T-helper 2 cell treated with Interferon-gamma antibody and Interleukin-4, amounts not matched to agents 5 μg/mL and 100 μg/mL, for 36 hours (primary cell): ENCODE measurements at regions not wholly inside any gene's neighbourhood (a gene's known extent, or its start where the extent isn't known, plus 50 kb on each side); places are given as distances from the start of the nearest gene placed in this dataset.

Experiments used
- DNase-seq: peaks from one replicate; pipeline ENCODE4 v3.0.0; 2021; ENCODE audit warnings: low spot score
- H3K27ac Mint-ChIP-seq: one replicate; pipeline ENCODE4 v1.8.0; 2021; ENCODE audit warnings: mild to moderate bottlenecking, mixed read lengths
- H3K27me3 Mint-ChIP-seq: one replicate; pipeline ENCODE4 v1.8.0; 2021; ENCODE audit warnings: low read depth, mixed read lengths
- H3K36me3 Mint-ChIP-seq: one replicate; pipeline ENCODE4 v1.8.0; 2021; ENCODE audit warnings: low read depth, mixed read lengths
- H3K4me1 Mint-ChIP-seq: one replicate; pipeline ENCODE4 v1.8.0; 2021; ENCODE audit warnings: low read depth, mixed read lengths
- H3K4me3 Mint-ChIP-seq: one replicate; pipeline ENCODE4 v1.8.0; 2022; ENCODE audit warnings: mild to moderate bottlenecking, moderate library complexity, mixed read lengths
- H3K9me3 Mint-ChIP-seq: one replicate; pipeline ENCODE4 v1.8.0; 2021; ENCODE audit warnings: mixed read lengths

DNA sequence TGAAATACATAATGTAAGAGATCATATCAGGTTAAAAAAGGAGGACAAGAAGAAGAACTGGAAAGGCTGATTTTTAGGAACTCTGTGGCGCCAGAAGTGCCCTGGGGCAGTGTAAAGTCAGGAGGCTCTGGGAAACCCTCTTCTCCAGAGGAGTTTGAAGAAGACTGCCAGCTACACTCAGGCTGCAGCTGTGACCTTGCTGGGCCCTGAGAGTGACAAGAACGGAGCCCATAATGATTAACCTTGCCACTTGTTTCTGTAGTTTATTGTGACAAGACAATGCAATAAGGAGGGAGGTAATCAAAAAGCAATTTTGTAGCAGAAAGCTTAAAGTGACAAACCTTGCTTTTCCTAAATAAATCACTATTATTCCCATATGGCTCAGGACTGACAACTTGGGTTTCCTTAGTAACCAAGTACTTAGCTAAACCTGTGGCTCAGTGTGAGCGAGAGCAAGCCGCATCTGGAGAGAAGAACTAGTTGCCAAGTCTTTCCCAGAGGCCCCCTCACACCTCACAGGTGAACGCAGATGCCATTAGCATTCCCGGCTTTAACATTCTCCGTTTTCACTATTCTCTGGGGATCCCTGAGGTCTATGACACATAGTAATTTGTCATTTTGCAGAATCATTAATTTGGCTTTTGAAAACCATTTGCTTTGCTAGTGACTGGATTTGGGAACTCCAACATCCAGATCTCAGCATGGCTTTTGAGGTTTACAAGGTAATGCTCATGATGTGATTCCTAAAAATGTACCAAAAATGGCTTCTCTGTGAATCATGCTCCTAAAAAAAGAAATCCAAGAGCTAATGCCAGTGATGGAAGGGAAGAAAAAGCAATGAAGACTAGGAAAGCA, 115.9 kb downstream of the OMA1 start:
- Mint-ChIP-seq H3K36me3 (no peaks in the 10 kb centered on the region), H3K27ac (no peak overlapping the region), H3K9me3 (no peaks in the 10 kb centered on the region), H3K4me3 (no peak overlapping the region), H3K27me3 (no peaks in the 10 kb centered on the region), H3K4me1 (no peaks in the 10 kb centered on the region)
- no peak for DNase-seq

DNA sequence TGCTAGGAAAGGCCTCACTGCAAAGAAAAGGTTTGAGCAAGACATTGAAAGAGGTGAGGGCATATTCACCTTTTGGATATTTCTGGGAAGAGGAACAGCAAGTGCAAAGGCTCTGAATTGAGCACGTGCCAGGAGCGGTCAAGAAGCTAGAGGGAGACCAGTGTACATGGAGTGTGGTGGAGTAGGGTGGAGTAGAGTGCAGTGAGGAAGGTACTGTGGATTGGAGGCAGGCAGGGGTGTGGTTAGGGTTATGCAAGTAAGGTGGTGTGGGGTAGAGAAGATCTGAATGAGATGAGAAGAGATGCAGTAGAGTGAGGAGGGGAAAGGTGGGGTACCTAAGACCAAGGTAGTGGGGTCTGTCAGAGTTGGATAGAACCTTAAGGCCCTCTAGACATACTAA, 119.6 kb downstream of the OMA1 start:
- Mint-ChIP-seq H3K27ac (no peak overlapping the region), H3K4me1 (no peaks in the 10 kb centered on the region), H3K36me3 (no peaks in the 10 kb centered on the region), H3K27me3 (no peaks in the 10 kb centered on the region), H3K9me3 (no peaks in the 10 kb centered on the region), H3K4me3 (no peak overlapping the region)
- DNase-seq: no peak

DNA sequence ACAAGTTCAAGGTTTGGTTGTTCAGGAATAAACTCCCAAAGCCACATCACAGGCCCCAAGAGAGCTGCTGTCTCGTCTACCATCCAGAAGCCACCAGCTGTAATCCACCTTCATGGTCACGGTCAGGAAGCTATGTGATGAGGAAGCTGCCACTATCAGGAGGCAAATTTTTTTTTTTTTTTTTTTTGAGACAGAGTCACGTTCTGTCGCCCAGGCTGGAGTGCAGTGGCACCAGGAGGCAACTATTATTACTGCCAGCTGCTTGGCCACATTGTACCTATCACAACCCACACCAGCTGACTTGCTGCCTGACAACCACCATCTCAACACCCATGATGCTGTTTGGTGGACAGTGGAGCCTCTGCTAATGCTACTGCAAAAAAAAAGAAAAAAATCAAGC, 124.1 kb downstream of the OMA1 start:
- no peaks in the 10 kb centered on the region for H3K27me3 Mint-ChIP-seq

DNA sequence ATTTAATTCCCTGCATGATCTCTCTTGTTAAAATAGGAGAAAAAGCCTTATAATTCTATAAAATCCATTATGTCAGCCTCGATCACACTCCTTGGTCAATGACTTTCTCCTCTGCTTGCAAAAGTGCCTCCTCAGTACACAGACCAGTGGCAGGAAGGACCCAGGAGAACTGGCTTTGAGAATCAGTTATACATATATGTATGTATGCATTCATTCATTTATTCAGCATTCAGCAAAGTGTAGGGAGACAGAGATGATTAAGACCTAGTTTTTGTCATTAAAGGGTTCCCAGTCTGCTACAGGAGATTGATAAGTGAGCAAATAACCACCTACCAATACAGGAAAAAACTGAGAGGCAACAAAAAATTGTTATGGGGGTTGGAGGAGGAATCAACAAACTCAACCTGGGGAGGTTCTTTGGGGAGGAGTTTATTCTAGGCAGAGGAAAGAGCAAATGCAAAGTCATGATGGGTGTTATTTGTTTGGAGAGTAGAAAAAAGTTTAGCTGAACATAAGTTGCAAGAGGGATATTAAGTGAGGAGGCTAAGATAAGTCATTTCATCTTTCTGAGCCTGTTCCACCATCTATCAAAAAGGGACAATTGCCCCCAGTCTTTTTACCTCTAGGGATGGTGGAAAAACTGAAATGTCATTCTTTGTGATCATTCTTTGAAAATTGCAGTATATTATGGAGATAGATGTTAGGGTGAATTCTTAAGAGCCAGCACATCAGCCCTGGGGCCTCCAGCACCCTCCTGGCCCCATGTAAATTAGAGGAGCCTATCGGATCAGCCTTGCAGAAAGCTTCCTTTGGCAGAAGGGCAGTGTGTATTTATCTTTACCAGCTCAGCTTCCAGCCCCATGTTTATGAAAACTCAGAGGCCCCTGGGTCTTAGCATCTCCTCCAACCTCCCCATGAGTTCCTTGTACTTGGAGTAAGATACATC, 128.0 kb downstream of the OMA1 start:
- no peaks in the 10 kb centered on the region for H3K27me3 Mint-ChIP-seq
- H3K9me3 Mint-ChIP-seq: no peaks in the 10 kb centered on the region
- H3K36me3 Mint-ChIP-seq: no peaks in the 10 kb centered on the region
- H3K27ac Mint-ChIP-seq: no peak overlapping the region
- H3K4me3 Mint-ChIP-seq: no peak overlapping the region
- DNase-seq: no peak
- H3K4me1 Mint-ChIP-seq: no peaks in the 10 kb centered on the region

More for the DNA sequence above, 124.1 kb downstream of the OMA1 start:
- DNase-seq: no peak
- Mint-ChIP-seq H3K36me3 (no peaks in the 10 kb centered on the region), H3K9me3 (no peaks in the 10 kb centered on the region), H3K27ac (no peak overlapping the region), H3K4me1 (no peaks in the 10 kb centered on the region), H3K4me3 (no peak overlapping the region)

DNA sequence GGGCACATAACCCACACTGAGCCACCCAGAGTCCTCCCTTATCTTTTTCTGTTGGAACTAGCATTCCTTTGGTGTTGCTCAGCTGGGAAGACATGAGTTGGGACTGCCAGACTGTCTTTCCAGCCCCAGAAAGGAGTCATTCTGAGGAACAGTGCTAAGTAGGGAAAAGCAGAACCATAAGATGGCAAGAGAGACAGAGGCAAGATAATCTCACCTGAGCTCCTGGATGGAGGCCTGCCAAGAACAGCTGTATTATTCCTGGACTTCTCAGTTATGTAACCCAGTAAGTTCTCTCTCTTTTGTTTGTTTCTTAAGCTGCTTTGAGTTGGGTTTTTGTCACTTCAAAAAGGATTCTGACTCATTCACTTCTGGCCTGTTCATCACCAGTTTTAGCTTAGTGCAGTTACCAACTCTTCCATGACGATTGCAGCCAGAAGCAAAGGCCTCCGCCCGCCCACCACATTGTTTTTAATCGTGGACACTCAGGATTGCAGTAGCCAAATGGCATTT, 134.4 kb downstream of the OMA1 start:
- Mint-ChIP-seq H3K9me3 (no peaks in the 10 kb centered on the region), H3K36me3 (no peaks in the 10 kb centered on the region), H3K27ac (no peak overlapping the region), H3K4me3 (no peak overlapping the region), H3K4me1 (no peaks in the 10 kb centered on the region), H3K27me3 (no peaks in the 10 kb centered on the region)
- no peak for DNase-seq

DNA sequence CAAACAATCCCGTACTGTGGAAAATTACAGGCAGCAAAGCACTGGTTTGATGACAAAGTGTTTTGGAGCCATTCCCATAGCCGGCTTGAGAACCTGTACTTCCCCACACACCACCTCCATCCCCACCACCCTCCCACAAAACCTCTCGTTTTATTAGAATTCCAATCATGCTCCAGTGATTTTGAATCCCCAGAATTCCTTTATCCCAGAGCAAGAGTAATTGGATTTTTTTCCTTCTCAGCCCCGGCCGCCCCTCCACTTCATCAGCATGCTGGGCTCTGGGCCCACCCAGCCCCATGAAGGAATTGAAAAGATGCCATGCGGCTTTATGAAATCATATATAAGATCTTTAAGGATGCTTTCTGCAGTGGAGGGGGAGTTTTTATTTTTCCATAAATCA, 136.6 kb downstream of the OMA1 start:
- H3K36me3 Mint-ChIP-seq: no peaks in the 10 kb centered on the region
- no peaks in the 10 kb centered on the region for H3K27me3 Mint-ChIP-seq
- H3K9me3 Mint-ChIP-seq: no peaks in the 10 kb centered on the region
- H3K4me3 Mint-ChIP-seq: no peak overlapping the region
- no peaks in the 10 kb centered on the region for H3K4me1 Mint-ChIP-seq
- no peak overlapping the region for H3K27ac Mint-ChIP-seq
- no peak for DNase-seq

DNA sequence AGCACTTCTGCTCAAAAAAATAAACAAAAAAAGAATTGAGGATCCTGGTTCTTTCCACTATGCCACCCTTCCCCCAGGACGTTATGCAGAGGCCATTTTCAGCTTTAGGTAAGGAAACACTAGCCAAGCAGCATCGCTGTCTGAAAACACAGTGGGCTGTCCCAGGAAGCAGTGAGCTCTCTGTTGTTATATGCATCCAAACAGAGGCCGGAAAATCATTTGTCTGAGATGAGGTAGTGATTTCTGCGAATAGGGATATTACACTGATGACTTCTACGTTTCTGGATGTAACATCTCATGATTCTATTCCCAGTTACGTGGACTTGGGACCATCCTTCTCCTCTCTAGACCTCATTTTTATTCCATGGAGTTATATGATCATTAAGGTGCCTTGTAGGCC, 137.2 kb downstream of the OMA1 start:
- Mint-ChIP-seq H3K4me1 (no peaks in the 10 kb centered on the region), H3K27me3 (no peaks in the 10 kb centered on the region), H3K9me3 (no peaks in the 10 kb centered on the region), H3K36me3 (no peaks in the 10 kb centered on the region), H3K27ac (no peak overlapping the region), H3K4me3 (no peak overlapping the region)
- no peak for DNase-seq

DNA sequence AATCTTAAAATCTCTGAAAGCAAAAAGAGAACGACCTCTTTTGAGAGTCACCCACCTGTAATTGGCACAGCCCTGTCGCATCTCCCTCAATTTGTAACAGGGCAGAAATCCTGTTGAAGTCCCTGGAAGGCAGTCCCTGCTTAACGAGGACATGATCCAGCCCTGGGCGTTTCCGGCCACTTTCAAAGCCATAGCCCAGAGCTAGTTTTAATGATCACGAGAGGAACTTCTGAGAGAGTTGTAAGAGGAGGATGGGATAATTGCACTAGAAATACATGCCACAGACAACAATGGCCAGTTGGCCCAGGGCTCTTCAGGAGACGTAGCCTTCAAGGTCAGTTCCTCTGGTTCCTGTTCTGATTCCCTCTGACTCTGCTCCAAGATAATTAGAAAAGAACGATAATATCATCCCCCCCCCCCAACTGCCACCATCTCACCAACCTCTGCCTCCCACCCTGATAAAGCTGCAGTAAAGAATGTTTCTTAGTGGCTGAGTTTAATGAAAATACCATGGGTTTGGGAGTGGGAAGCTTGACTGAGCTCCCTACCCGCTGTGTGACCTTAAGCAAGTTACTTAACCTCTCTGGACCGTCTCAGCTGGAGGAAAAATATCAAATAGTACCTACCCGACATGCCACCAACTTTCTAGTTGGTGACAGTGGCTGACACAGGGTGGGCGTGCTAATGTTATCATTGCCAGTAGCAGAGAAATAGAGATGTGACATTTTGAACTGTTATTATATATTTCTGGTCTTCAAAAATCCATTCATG, 140.0 kb downstream of the OMA1 start:
- no peaks in the 10 kb centered on the region for H3K36me3 Mint-ChIP-seq
- no peaks in the 10 kb centered on the region for H3K27me3 Mint-ChIP-seq
- H3K4me3 Mint-ChIP-seq: no peak overlapping the region
- H3K9me3 Mint-ChIP-seq: no peaks in the 10 kb centered on the region
- H3K27ac Mint-ChIP-seq: no peak overlapping the region
- DNase-seq: no peak
- H3K4me1 Mint-ChIP-seq: no peaks in the 10 kb centered on the region

DNA sequence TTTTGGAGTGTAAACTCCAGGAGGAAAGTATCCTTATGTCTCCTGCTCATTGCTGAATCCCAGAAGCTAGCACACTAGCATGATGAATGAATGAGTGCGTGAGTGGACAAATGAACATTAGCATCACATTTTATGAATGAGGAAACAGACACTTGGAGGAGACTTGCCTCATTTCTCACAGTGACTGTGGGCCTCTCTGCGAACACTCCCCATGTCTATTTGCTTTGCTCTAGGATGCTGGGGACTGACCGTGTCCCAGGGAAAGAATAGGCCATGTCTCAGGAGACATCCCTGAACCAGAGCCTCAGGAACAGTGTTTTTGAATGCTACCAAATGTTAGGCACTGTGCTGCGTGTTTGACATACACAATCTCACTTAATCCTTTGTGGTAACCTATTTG, 140.9 kb downstream of the OMA1 start:
- Mint-ChIP-seq H3K36me3 (no peaks in the 10 kb centered on the region), H3K9me3 (no peaks in the 10 kb centered on the region), H3K27me3 (no peaks in the 10 kb centered on the region), H3K27ac (no peak overlapping the region), H3K4me3 (no peak overlapping the region), H3K4me1 (no peaks in the 10 kb centered on the region)
- no peak for DNase-seq

DNA sequence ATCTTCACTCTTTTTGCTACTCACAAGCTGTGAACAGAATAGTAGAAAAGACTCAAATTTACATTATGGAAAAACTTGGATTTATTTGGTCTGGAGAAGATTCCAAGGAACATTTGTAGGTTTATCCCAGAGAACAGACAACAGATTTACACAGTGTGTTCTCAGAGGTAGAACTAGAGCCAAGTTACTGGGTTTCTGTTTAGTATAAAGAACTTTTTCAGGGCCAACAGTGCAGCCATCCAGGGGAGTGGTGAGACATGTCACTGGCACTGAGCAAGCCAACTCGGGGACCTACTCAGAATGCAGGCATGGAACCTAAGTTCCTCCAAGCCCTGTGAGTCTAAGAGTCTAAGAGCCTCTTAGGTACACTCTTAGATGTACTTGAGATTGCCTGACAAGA, 142.6 kb downstream of the OMA1 start:
- H3K9me3 Mint-ChIP-seq: no peaks in the 10 kb centered on the region
- no peak for DNase-seq
- no peak overlapping the region for H3K27ac Mint-ChIP-seq
- no peaks in the 10 kb centered on the region for H3K4me1 Mint-ChIP-seq
- H3K27me3 Mint-ChIP-seq: peaks cover 2% of the 10 kb centered on the region
- H3K36me3 Mint-ChIP-seq: no peaks in the 10 kb centered on the region
- H3K4me3 Mint-ChIP-seq: no peak overlapping the region

DNA sequence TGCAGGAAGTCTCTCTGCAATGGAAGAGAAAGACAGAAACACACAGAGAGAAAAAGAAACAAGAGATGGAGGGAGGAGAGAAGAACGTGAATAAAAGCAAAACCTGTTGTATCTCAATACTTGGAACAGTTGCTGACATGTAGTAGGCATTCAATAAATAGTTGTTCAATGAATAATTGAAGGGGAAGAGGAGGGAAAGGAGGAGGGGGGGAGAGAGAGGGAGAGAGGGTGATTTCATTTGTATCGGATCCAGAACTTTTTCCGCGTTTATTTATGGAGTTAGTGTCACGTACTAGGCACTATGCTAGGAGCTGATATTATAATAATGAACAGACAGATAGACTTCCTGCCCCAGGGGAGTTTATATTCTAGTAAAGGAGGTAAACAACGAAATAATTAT, 144.1 kb downstream of the OMA1 start:
- Mint-ChIP-seq H3K9me3 (no peaks in the 10 kb centered on the region), H3K4me1 (no peaks in the 10 kb centered on the region), H3K27ac (no peak overlapping the region), H3K27me3 (peaks cover 2% of the 10 kb centered on the region), H3K36me3 (no peaks in the 10 kb centered on the region), H3K4me3 (no peak overlapping the region)
- DNase-seq: no peak

DNA sequence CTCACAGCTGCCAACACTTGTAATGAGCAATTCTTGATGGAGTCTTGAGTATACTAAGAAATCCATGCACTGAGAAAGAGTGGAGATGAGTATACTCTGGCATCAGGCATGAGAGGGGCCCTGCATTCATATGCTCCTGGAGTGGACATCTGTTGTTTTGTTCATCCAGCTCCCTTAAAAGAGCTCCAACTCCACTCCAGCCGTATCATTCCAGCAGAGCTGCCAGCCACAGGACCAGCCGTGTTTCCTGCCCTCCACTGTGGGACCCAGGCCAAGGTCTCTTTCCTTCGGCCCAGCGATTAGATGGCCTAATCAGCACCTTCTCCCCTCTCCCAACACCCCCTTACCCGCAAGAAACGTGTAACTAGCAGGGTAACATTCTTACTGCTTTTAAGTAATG, 144.5 kb downstream of the OMA1 start:
- Mint-ChIP-seq H3K27me3 (peaks cover 2% of the 10 kb centered on the region), H3K36me3 (no peaks in the 10 kb centered on the region), H3K27ac (no peak overlapping the region), H3K9me3 (no peaks in the 10 kb centered on the region), H3K4me1 (no peaks in the 10 kb centered on the region), H3K4me3 (no peak overlapping the region)
- DNase-seq: no peak

DNA sequence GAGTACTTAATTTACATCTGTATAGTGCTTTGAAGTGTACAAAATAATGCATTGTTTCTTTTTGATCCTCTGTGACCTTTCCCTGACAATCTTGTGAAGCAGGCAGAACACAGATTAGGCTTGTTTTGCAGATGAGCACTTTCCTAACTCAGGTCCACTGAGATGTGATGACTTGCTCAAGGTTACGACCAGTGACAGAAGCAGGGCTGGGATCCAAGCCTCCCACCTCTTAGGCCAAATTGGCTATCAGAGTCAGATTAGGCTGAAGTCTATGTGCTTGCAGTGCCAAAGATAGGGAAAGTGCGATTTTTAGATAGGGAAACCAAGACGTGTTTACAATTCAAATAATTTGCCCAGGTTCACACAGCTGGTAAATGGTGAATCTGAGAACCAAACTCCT, 147.3 kb downstream of the OMA1 start:
- Mint-ChIP-seq H3K27ac (no peak overlapping the region), H3K9me3 (no peaks in the 10 kb centered on the region), H3K4me3 (no peak overlapping the region), H3K36me3 (no peaks in the 10 kb centered on the region), H3K4me1 (no peaks in the 10 kb centered on the region), H3K27me3 (peaks cover 2% of the 10 kb centered on the region)
- no peak for DNase-seq

DNA sequence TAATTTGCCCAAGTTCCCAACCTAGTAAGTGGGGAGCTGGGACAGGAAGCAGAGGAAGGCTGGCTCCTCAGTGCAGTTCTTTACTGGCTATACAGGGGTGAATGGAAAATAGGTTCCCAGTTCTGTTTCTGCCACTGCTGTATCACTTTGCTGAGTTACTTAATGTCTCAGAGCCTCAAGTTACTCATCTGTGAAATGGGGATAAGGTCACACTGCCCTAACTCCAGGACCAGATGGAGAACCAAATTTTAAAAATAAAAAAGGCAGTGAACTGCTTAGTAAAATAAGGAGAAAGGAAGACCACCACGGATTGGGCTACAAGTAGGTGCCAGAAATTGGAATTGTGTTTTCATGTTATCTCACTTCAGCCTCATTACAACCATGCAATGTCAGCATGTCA, 147.8 kb downstream of the OMA1 start:
- no peak for DNase-seq
- Mint-ChIP-seq H3K4me1 (no peaks in the 10 kb centered on the region), H3K27ac (no peak overlapping the region), H3K4me3 (no peak overlapping the region), H3K27me3 (peaks cover 2% of the 10 kb centered on the region), H3K36me3 (no peaks in the 10 kb centered on the region), H3K9me3 (no peaks in the 10 kb centered on the region)
